Stomach (tissue), 8 donors: ENCODE measurements at regions not wholly inside any gene's neighbourhood (a gene's known extent, or its start where the extent isn't known, plus 50 kb on each side); places are given as distances from the start of the nearest gene placed in this dataset.

Source experiments
- DNase-seq, 2 donors: peaks; one replicate each; pipeline versions ENCODE4 v3.0.0 to v3.0.0-alpha.2; 2013 to 2019
- H3K27ac ChIP-seq, 5 donors: fragments of 200-600 bp in 4 of 5; sonication (generic) in 4 of 5; one replicate each; pipeline ENCODE4 v1.5.1; 2013 to 2019; ENCODE audit warnings: mild to moderate bottlenecking in 1 of 5, moderate library complexity in 1 of 5
- H3K27me3 ChIP-seq, 3 donors: fragments of 200-600 bp; sonication (generic); one replicate each; pipeline ENCODE4 v1.5.1; 2017 to 2019; ENCODE audit warnings: mixed run types in 1 of 3
- H3K36me3 ChIP-seq, 4 donors: fragments of 200-600 bp; sonication (generic); 1 replicate in 3 of 4; 2 replicates in 1 of 4; pipeline ENCODE4 v1.5.1; 2016 to 2019
- H3K4me1 ChIP-seq, 4 donors: fragments of 200-600 bp; sonication (generic); one replicate each; pipeline ENCODE4 v1.5.1; 2016 to 2019
- H3K4me3 ChIP-seq, 4 donors: fragments of 200-600 bp; sonication (generic) in 3 of 4; one replicate each; pipeline ENCODE4 v1.5.1; 2016 to 2019; ENCODE audit warnings: mild to moderate bottlenecking in 1 of 4
- H3K9me3 ChIP-seq, 4 donors: fragments of 200-600 bp; sonication (generic); one replicate each; pipeline ENCODE4 v1.5.1; 2016 to 2019
- CTCF ChIP-seq, 7 experiments: fragments of 450-650 bp in 4 of 7; fragments of 200-600 bp in 3 of 7; sonication (generic) in 3 of 7; IDR thresholded peaks; one replicate each; pipeline ENCODE4 v1.5.1; 2016 to 2019; ENCODE audit warnings: antibody characterized with exemption in 7 of 7, control low read depth in 2 of 7, mild to moderate bottlenecking in 1 of 7
- EP300 ChIP-seq: sonication (generic); formaldehyde crosslinking; IDR thresholded peaks from one replicate; pipeline ENCODE4 v1.6.1; 2017; ENCODE audit warnings: antibody characterized with exemption
- POLR2A ChIP-seq, 4 donors: fragments of 450-650 bp; IDR thresholded peaks; one replicate each; pipeline ENCODE4 v1.6.1; 2016; ENCODE audit warnings: antibody characterized with exemption in 4 of 4, control low read depth in 2 of 4, mild to moderate bottlenecking in 1 of 4, moderate library complexity in 1 of 4
- POLR2AphosphoS5 ChIP-seq, 3 donors: sonication (generic); formaldehyde crosslinking; IDR thresholded peaks; one replicate each; pipeline ENCODE4 v1.6.1; 2016; ENCODE audit warnings: antibody characterized with exemption in 3 of 3
- WGBS, 5 donors: extraction: QIAGEN DNeasy Blood & Tissue Kit in 3 of 5; methylation state at CpG; one replicate each; pipeline versions ENCODE4 v1.1.5 to v1.1.7; 2013 to 2018; 5-methylcytosine and 5-hydroxymethylcytosine counted together
- intact Hi-C: fragments of 100-400 bp; cut with DNase I; formaldehyde crosslinking; loops from one replicate; pipeline ENCODE4 v1.15.1; 2023; ENCODE audit warnings: low total_unique reads
- donor health status: healthy with polysubstance abuse.
- donor health status: Bipolar disorder and iron deficiency.
- donor health status: healthy.

DNA sequence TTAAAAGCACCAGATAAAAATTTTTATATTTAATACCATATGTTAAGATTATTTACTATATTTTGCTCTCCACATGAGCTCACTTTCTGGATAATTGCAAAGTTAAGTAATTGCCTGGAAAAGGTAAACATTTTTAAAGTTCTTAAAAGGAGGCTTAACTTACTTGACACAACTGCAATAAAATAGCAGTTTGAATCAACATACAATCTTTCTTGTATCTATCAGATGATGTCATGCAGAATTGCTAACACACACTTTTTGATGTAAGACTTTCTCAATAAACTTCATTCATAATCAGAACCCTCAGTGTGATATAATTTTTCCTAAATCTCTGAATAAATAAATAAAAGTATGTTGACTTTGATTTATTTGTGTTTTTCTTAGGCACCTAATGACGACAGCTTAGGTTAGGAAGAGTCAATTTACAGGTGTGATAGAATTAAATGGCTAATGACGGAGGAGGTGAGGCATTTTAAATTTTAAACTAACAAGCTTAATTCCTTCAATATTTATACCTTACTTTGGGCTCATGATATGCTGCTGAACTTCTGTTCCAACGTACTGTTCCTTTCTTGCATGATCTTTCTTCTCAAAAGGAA is 99.5 kb downstream of the LYPLAL1 start:
- TF ChIP-seq EP300: no peak
- no peak for TF ChIP-seq POLR2AphosphoS5 (IDR thresholded peaks at IDR 0.05)
- TF ChIP-seq CTCF (IDR thresholded peaks at IDR 0.05): no peak
- TF ChIP-seq POLR2A (IDR thresholded peaks at IDR 0.05): no peak
- Histone ChIP-seq H3K27ac (no peak overlapping the region), H3K4me3 (no peak overlapping the region), H3K27me3 (no peaks in the 10 kb centered on the region), H3K36me3 (no peaks in the 10 kb centered on the region), H3K4me1 (peaks cover 0 to 17% (median 6%) of the 10 kb centered on the region in 4 donors), H3K9me3 (no peaks in the 10 kb centered on the region)
- no peak for DNase-seq
- intact Hi-C loops: no loop called here
- WGBS, 5 donors: 89 to 95% (median 92%) methylated on average over 3 of the region's 3 CpGs

DNA sequence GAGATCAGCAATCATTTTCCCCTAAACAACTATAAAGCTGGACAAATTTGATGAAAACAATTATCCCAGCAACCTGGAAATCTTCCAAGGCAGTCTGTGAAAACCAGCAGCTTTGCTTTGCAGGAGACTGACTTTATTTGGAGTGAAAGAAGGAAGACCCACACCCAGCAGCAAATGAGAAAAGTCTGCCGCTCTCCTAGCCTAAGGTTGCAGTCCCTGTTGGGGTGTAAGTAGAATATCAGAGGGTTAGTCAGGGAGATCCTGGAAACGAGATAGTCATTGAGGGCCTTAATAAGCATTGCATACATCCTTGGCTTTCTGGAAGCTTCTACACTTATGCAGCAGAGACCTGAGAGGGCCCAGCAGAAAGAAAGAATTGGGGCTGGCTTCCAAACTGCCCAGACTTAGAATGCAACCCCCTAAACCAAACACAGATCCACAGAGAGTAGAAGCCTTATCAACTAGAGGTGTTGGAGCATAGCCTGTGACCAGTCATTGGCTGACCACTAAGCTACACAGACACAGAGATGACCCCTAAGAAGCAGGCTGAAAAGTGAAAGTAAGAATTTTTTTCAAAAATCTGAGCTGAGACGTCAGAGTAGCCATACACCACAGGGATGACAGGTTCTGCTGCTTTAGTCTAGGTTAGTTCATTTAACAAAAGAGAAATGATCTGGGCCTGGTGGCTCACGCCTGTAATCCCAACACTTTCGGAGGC is 98.3 kb downstream of the LYPLAL1 start:
- no peaks in the 10 kb centered on the region for H3K27me3 ChIP-seq
- peak in 1 of 2 donors; percentile 48 for DNase-seq
- no peaks in the 10 kb centered on the region for H3K36me3 ChIP-seq
- WGBS, 5 donors: 53 to 66% (median 63%) methylated on average over 5 of the region's 5 CpGs
- H3K27ac ChIP-seq: peak overlapping the region in 2 of 5 donors; percentile 19 to 54
- H3K4me3 ChIP-seq: no peak overlapping the region
- peaks cover 0 to 17% (median 6%) of the 10 kb centered on the region in 4 donors for H3K4me1 ChIP-seq
- no peaks in the 10 kb centered on the region for H3K9me3 ChIP-seq
- TF ChIP-seq POLR2A (IDR thresholded peaks at IDR 0.05) (no peak), EP300 (no peak)
- intact Hi-C loops: no loop called here

GRCh38 chr1:219269171-219269570 is 95.5 kb downstream of the LYPLAL1 start:
- Histone ChIP-seq H3K36me3 (no peaks in the 10 kb centered on the region), H3K9me3 (no peaks in the 10 kb centered on the region), H3K27ac (no peak overlapping the region), H3K4me3 (no peak overlapping the region), H3K4me1 (peaks cover 0 to 22% (median 6%) of the 10 kb centered on the region in 4 donors), H3K27me3 (no peaks in the 10 kb centered on the region)
- no peak for TF ChIP-seq EP300
- no peak for TF ChIP-seq CTCF (IDR thresholded peaks at IDR 0.05)
- no peak for TF ChIP-seq POLR2A (IDR thresholded peaks at IDR 0.05)
- TF ChIP-seq POLR2AphosphoS5 (IDR thresholded peaks at IDR 0.05): no peak
- intact Hi-C loops: no loop called here
- DNase-seq: no peak

DNA sequence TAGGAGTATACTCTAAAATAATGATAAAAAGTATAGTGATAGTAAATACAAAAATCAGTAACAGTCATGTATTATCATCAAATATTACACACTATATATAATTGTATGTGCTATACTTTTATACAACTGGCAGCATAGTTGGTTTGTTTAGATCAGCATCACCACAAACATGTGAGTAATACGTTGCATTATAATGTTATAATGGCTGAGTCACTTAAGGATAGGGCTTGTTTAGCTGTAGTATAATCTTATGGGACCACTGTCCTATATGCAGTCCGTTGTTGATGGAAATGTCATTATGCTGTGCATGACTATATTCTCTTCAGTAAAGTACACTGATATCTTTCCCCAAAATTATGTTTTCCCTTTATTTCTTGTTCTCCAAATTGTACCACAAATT is 92.8 kb downstream of the LYPLAL1 start:
- TF ChIP-seq CTCF (IDR thresholded peaks at IDR 0.05): no peak
- Histone ChIP-seq H3K27ac (no peak overlapping the region), H3K9me3 (peaks cover 0 to under 1% (median under 1%) of the 10 kb centered on the region in 4 donors), H3K4me3 (no peak overlapping the region), H3K36me3 (no peaks in the 10 kb centered on the region), H3K4me1 (peaks cover 0 to 17% (median 3%) of the 10 kb centered on the region in 4 donors), H3K27me3 (no peaks in the 10 kb centered on the region)
- no peak for DNase-seq
- WGBS, 5 donors: 76 to 89% (median 86%) methylated on average over 2 of the region's 2 CpGs
- intact Hi-C loops: no loop called here

DNA sequence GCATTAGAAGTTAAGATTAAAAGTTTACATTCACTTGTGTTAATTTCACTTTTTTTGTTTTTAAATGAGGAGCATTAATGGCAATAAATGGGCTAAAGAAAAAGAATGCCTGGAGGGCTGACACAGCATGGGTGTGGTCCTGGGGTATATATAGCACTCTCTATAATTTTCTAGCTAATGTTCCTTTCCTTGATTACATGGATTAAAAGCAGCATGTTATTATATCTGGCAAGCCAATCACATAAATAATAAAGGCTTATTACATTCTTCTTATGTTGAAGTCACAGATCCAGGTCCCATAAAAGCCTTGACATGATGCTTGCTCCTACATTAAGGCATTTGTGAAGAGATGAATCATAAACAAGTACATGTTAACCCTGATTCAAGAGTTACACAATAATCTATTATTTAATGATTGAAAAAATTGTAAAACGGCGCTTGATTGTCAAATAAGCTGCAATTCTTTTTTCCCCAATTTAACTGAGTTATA is 91.4 kb downstream of the LYPLAL1 start:
- H3K27me3 ChIP-seq: no peaks in the 10 kb centered on the region
- no peaks in the 10 kb centered on the region for H3K36me3 ChIP-seq
- H3K9me3 ChIP-seq: peaks cover 0 to 3% (median 2%) of the 10 kb centered on the region in 4 donors
- WGBS, 5 donors: 91 to 95% (median 93%) methylated on average over 2 of the region's 2 CpGs
- no peak overlapping the region for H3K27ac ChIP-seq
- intact Hi-C loops: no loop called here
- no peak for DNase-seq
- H3K4me1 ChIP-seq: peaks cover 0 to 8% (median 0%) of the 10 kb centered on the region in 4 donors
- H3K4me3 ChIP-seq: no peak overlapping the region
- TF ChIP-seq POLR2AphosphoS5 (IDR thresholded peaks at IDR 0.05) (no peak), EP300 (no peak), CTCF (IDR thresholded peaks at IDR 0.05) (no peak), POLR2A (IDR thresholded peaks at IDR 0.05) (no peak)
